Kidney (tissue), 13 donors: ENCODE measurements at regions not wholly inside any gene's neighbourhood (a gene's known extent, or its start where the extent isn't known, plus 50 kb on each side); places are given as distances from the start of the nearest gene placed in this dataset.
A peak's percentile ranks its signal among the peaks of the same experiment; 100 is the strongest.

ENCODE experiments used
- DNase-seq, 5 donors: peaks; one replicate each; pipeline ENCODE4 v3.0.0-alpha.2; 2013 to 2020
- FAIRE-seq: peaks from 2 replicates; lab custom pipeline; 2012; peaks lifted over from hg19 to GRCh38; lab: Jason Lieb, UNC
- H3K27ac ChIP-seq, 2 donors: one replicate each; pipeline ENCODE4 v1.7.0; 2013; ENCODE audit warnings: low read depth in 2 of 2, low read length in 2 of 2, inconsistent platforms in 1 of 2
- H3K27me3 ChIP-seq: one replicate; pipeline ENCODE4 v1.7.1; 2013; ENCODE audit warnings: low read length, inconsistent platforms; ENCODE audit not compliant: control insufficient read depth, insufficient read depth
- H3K36me3 ChIP-seq, 3 donors: one replicate each; pipeline versions ENCODE4 v1.7.0 to v1.7.1; 2013; ENCODE audit warnings: low read length in 3 of 3, control low read depth in 1 of 3, inconsistent platforms in 1 of 3; ENCODE audit not compliant: insufficient read depth in 3 of 3, control insufficient read depth in 2 of 3
- H3K4me1 ChIP-seq, 3 donors: one replicate each; pipeline versions ENCODE4 v1.7.0 to v1.7.1; 2013; ENCODE audit warnings: low read length in 3 of 3, inconsistent platforms in 1 of 3, low read depth in 1 of 3; ENCODE audit not compliant: control insufficient read depth in 2 of 3, insufficient read depth in 2 of 3
- H3K4me3 ChIP-seq, 3 donors: one replicate each; pipeline versions ENCODE4 v1.7.0 to v1.8.1; 2013; ENCODE audit warnings: low read length in 3 of 3, control low read depth in 1 of 3, inconsistent platforms in 1 of 3
- H3K9ac ChIP-seq, 3 donors: one replicate each; pipeline versions ENCODE4 v1.7.0 to v1.7.1; 2013; ENCODE audit warnings: low read length in 3 of 3, control low read depth in 1 of 3, inconsistent platforms in 1 of 3
- H3K9me3 ChIP-seq, 3 donors: one replicate each; pipeline versions ENCODE4 v1.7.0 to v1.7.1; 2013; ENCODE audit warnings: low read length in 3 of 3, control low read depth in 1 of 3, inconsistent platforms in 1 of 3; ENCODE audit not compliant: control insufficient read depth in 2 of 3, insufficient read depth in 1 of 3
- CTCF ChIP-seq: IDR thresholded peaks from 3 replicates; pipeline ENCODE4 v1.5.1; 2012; ENCODE audit warnings: mild to moderate bottlenecking, moderate library complexity, borderline replicate concordance; ENCODE audit not compliant: insufficient read depth; ENCODE audit errors: extremely low read depth
- intact Hi-C: fragments of 100-400 bp; cut with DNase I; formaldehyde crosslinking; loops from one replicate; pipeline ENCODE4 v1.11.1; 2022
- donor health status: control.
- donor health status: control.
- donor health status: control.
- donor health status: control.
- donor health status: control.
- donor health status: DM: yes; HTN: yes; CAD: no.
- donor health status: Normal renal cell carcinoma (clear cell type).

DNA sequence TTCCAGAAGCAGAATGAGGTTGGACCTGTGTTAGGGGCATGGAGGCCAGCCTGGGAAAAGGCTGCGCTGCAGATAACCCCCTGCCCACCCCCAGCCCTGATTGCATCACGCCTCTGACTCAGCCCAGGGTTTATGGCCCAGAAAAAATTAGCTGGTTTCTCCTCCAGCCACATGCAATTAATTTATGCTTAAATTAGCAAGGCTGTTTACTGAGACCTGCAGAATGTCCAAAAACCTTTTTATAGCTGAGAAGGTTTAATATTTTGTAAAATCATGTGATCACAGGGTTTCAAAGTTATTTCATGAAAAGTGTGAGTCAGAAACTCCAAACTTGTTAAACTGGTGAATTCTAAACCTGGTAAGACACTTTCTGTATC lies 123.1 kb upstream of the HDAC4 start:
- no peak overlapping the region for H3K4me3 ChIP-seq
- H3K9ac ChIP-seq = no peak overlapping the region
- FAIRE-seq = peak; percentile 57
- peak in 4 of 5 donors; percentile 39 to 83 (median 69) for DNase-seq
- no peaks in the 10 kb centered on the region for H3K36me3 ChIP-seq
- no peaks in the 10 kb centered on the region for H3K27me3 ChIP-seq
- intact Hi-C loops = no loop called here
- no peak for TF ChIP-seq CTCF
- H3K4me1 ChIP-seq = peaks cover 0 to 2% (median 0%) of the 10 kb centered on the region in 3 donors
- peak overlapping the region; percentile 67 to 77 for H3K27ac ChIP-seq
- no peaks in the 10 kb centered on the region for H3K9me3 ChIP-seq

- H3K9ac ChIP-seq = no peak overlapping the region
- FAIRE-seq (no peak), DNase-seq (peak in 1 of 5 donors; percentile 74)
- no peak for TF ChIP-seq CTCF
- no peak overlapping the region for H3K4me3 ChIP-seq
- H3K4me1 ChIP-seq = peaks cover 0 to 2% (median 0%) of the 10 kb centered on the region in 3 donors
- H3K9me3 ChIP-seq = no peaks in the 10 kb centered on the region
- peak overlapping the region; percentile 67 to 77 for H3K27ac ChIP-seq
- intact Hi-C loops = no loop called here
- no peaks in the 10 kb centered on the region for H3K27me3 ChIP-seq
- no peaks in the 10 kb centered on the region for H3K36me3 ChIP-seq
Observed at GRCh38 chr2:239523147-239523953, 122.5 kb upstream of the HDAC4 start.

GRCh38 chr2:239522740-239523119 lies 121.9 kb upstream of the HDAC4 start:
- no peaks in the 10 kb centered on the region for H3K36me3 ChIP-seq
- no peak for FAIRE-seq
- H3K4me1 ChIP-seq = peaks cover 0 to 2% (median 0%) of the 10 kb centered on the region in 3 donors
- H3K27me3 ChIP-seq = no peaks in the 10 kb centered on the region
- H3K9ac ChIP-seq = no peak overlapping the region
- H3K4me3 ChIP-seq = no peak overlapping the region
- TF ChIP-seq CTCF = no peak
- no peak overlapping the region for H3K27ac ChIP-seq
- peak in 1 of 5 donors; percentile 60 for DNase-seq
- no peaks in the 10 kb centered on the region for H3K9me3 ChIP-seq
- intact Hi-C loops = no loop called here
